Heart left ventricle (tissue), 13 donors: ENCODE measurements at regions not wholly inside any gene's neighbourhood (a gene's known extent, or its start where the extent isn't known, plus 50 kb on each side); places are given as distances from the start of the nearest gene placed in this dataset.

Experiments
- CTCF ChIP-seq, 12 donors: fragments of 200-600 bp; sonication (generic) in 4 of 12; IDR thresholded peaks; one replicate each; pipeline versions ENCODE4 v1.5.0 to v1.8.0; 2018 to 2022; ENCODE audit warnings: antibody characterized with exemption in 12 of 12, mild to moderate bottlenecking in 5 of 12
- POLR2A ChIP-seq, 2 donors: fragments of 450-650 bp; IDR thresholded peaks; one replicate each; pipeline ENCODE4 v1.6.1; 2017; ENCODE audit warnings: antibody characterized with exemption in 2 of 2, mild to moderate bottlenecking in 2 of 2, moderate library complexity in 2 of 2
- donor health status: ischemic (EF 13 %, LVEDD 7.1; RV severe dilation, severe dysfunction).
- donor health status: DM: no; HTN: yes; CAD: no.
- donor health status: DM: no; HTN: no; CAD: no.
- donor health status: ischemic (EF 25% LVEDD 6.9; RV normal size, moderate dysfunction).
- donor health status: ischemic (EF 25% LVEDD 5.7; RV mildly dilated, moderate dysfunction).
- donor health status: ischemic (EF 35%, LVEDD 5.7; RV mildly dilated, moderate dysfunction).
- donor health status: nonischemic (EF 11% LVEDD 7.7; RV severe dilation, severe dysfunction).
- donor health status: DM: yes; HTN: yes; CAD: no.
- donor health status: PGD.
- donor health status: ischemic (EF 29% LVEDD 5.4; RV normal size, mild dysfunction).
- donor health status: nonischemic (EF 23%, LVEDD 6.1; RV moderate dilation, normal function).

DNA sequence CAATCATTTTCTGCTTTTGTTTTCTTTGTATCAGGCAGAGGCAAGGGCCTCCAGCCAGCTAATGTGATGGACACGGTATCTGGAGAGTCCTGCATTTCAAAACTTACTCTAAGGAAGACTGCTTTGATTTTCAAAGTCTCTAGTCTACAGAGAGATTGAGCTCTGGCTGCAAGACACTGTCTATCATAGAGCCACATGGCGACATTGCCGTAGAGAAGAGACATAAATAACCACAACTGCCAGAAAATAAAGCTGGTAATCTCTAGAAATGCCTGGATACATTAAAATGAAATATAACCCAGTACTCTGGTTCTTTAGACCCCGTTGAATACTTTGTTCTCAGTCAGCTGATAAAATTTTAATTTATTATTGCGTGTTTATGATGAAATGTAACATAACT lies 90.8 kb downstream of the OTUD1 start:
- no peak for TF ChIP-seq CTCF (IDR thresholded peaks at IDR 0.05)
- TF ChIP-seq POLR2A (IDR thresholded peaks at IDR 0.05) = no peak
